Brain pericyte (primary cell): ENCODE measurements at regions not wholly inside any gene's neighbourhood (a gene's known extent, or its start where the extent isn't known, plus 50 kb on each side); places are given as distances from the start of the nearest gene placed in this dataset.

Source experiments
- DNase-seq: peaks from one replicate; pipeline ENCODE4 v3.0.0-alpha.2; 2012; ENCODE audit warnings: low read depth, low spot score

DNA sequence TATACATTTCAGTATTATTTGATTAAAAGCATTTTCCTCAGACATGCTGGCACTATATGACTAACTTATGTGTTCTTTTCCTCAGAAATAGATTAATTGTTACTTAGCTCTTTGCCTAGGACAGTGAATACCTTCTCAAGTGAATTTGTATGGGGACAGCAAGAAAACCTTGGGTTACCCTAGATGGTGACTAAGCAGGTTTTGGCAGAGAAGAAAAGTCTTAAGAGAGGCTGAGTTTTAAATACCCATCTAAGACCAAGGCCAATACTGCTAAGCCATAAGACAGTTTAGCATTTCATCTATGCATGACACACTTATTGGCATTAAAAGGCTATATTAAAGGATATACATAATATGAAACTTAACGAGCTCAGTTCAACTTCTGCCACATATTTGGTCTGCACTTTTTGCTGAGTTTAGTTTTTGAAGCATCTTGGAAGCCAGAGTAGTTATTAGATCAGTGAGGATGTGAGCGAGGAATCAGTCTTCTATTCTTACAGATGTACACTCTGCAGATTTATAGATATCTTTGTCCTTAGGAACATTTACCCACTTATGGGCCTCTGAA lies 54.6 kb upstream of the FAM3C start:
- no peak for DNase-seq

DNA sequence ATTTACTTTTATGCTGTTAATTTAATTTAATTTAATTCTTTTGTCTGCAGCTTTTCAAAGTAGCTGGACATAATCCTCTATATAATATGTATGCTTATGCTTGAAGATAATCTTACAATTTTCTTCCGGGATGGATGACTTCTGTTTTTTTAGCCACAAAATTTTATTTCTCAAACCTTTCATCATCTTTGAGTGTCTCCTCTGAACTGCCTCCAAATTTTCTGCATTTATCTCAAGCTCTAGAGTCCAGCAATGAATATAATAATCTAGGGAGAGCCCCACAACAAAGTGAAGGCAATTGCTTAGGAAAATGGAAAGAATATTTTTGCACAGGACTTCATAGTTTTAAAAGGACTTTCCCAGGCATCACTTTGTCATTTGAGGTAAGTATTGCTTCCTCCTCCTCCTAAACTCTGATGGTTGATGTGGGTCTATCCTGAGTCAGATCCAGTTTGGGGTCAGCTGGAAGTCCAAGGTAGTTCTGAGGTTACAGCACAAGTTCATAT lies 53.7 kb upstream of the FAM3C start:
- no peak for DNase-seq

DNA sequence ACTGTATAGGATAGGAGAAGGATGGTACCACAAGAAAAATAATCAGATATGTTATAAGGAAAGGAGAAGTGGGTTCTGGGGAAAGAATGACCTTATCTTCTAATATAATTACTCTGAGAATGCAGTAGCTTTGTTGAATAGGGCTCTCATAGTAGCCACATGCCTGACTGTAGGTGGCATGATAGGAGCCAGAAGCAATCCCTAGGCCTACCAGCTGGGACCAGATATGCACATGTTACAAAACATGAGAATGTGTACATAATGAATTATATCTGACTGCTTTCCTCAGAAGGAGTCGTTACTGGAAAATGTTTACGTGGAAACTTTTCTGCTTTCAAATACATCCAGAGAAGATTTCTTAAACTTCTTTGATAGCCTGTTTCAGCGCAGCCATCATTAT lies 53.2 kb upstream of the FAM3C start:
- DNase-seq = no peak

DNA sequence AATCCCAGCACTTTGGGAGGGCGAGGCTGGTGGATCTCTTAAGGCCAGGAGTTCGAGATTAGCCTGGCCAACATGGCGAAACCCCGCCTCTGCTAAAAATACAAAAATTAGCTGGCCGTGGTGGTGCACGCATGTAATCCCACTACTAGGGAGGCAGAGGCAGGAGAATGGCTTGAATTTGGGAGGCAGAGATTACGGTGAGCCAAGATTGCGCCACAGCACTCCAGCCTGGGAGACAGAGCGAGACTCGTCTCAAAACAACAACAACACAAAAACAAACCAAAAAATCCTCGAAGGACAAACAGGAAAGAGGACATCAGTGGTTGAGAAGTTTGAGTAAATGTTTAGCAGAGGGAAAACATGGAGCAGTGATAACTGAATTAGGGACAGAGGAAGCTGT lies 52.3 kb upstream of the FAM3C start:
- no peak for DNase-seq

DNA sequence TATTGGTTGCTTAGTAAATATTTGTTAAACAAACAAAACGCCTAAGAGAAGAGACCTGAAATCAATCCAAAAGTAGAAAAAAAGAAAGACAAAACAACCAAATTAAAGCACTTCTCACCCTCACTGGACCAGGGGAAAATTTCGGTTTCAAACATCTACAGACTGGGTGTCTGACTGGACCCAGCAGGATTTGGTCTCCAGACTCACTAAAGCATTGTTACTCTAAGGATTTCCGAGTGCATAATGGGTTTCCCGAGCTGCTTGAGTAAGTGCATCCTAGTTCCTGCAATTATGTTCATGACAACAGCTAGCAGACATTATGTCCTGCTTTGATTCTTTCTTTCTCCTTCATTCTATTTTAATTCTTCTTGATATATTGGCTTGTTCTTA lies 51.8 kb upstream of the FAM3C start:
- no peak for DNase-seq

DNA sequence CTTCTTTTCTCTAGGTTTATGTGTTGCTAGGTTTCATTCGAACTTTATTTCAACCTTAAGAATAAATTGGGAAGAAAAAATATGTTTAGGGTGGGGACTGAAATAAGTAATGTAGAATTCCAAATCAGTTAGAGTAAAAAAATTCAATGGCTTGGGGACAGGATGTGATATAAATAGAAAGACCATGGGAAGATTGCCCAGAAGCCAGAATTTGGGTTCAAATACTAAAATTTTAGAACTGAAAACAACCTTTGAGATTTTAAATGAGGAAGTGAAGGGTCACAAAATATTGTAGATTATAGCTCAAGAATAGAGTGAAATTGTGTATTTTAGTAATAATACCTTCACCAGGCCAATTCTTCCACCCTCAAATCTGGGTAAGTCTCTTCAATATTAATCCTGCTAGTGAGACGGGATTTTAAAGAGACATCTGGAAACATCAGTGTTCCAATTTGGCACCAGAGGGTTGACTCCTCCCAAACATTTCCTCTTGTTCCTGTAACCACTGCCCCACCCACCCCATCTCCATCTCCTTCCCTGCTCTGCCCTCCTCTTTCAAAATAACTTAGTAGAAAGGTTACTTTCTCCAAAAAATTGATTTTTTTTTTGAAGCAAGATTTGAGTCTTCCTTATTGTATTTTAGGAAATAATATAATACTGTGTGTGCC lies 51.3 kb upstream of the FAM3C start:
- DNase-seq = no peak

DNA sequence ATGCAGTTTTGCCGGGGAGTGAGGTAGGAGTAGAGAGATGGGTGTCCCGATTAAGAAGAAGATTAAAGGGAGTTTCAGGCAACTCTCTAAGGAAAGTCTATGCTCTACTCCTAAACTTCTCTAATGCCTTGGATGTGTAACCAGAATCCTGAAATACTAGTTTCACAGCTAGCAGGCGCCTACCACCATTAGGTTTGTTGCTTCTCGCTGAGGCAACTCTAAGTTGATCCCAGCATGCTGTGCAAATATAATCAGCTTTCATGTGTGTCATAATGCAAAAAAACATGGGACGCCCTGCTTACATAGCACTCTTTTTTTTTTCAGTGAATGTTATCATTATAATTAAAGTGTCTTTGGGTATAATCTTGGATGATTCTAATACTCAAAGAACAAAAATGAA lies 50.4 kb upstream of the FAM3C start:
- DNase-seq = no peak
